Stimulated activated CD4-positive, alpha-beta T cell treated with anti-CD3 and anti-CD28 coated beads, Interleukin-4, amount 100 ng/mL, for 48 hours (primary cell): ENCODE measurements at regions not wholly inside any gene's neighbourhood (a gene's known extent, or its start where the extent isn't known, plus 50 kb on each side); places are given as distances from the start of the nearest gene placed in this dataset.

Source experiments
- DNase-seq, 2 donors: peaks; one replicate each; pipeline ENCODE4 v3.0.0-alpha.2; 2020; ENCODE audit warnings: low read depth in 2 of 2

- DNase-seq = no peak
Observed at GRCh38 chr15:53305554-53305953, 453.9 kb downstream of the WDR72 start.

- DNase-seq = no peak
Observed at GRCh38 chr15:53305101-53305500, 454.4 kb downstream of the WDR72 start.

- DNase-seq = no peak
Observed at GRCh38 chr15:53297828-53298227, 461.6 kb downstream of the WDR72 start.

GRCh38 chr15:53296603-53297002 is 462.9 kb downstream of the WDR72 start:
- DNase-seq = no peak

GRCh38 chr15:53295574-53295973 is 463.9 kb downstream of the WDR72 start:
- no peak for DNase-seq

- no peak for DNase-seq
Observed at GRCh38 chr15:53288542-53288941, 470.9 kb downstream of the WDR72 start.

- no peak for DNase-seq
Observed at GRCh38 chr15:53274630-53275029, 484.5 kb upstream of the ONECUT1 start.

GRCh38 chr15:53272116-53272515 is 482.0 kb upstream of the ONECUT1 start:
- DNase-seq = no peak

GRCh38 chr15:53266176-53266575 is 476.0 kb upstream of the ONECUT1 start:
- DNase-seq = no peak

- DNase-seq = no peak
Observed at GRCh38 chr15:53260647-53261046, 470.5 kb upstream of the ONECUT1 start.

- DNase-seq = no peak
Observed at GRCh38 chr15:53256457-53256856, 466.3 kb upstream of the ONECUT1 start.

- DNase-seq = no peak
Observed at GRCh38 chr15:53256043-53256442, 465.9 kb upstream of the ONECUT1 start.

GRCh38 chr15:53251996-53252395 is 461.9 kb upstream of the ONECUT1 start:
- no peak for DNase-seq

- DNase-seq = no peak
Observed at GRCh38 chr15:53251523-53251922, 461.4 kb upstream of the ONECUT1 start.

- no peak for DNase-seq
Observed at GRCh38 chr15:53247041-53247708, 457.0 kb upstream of the ONECUT1 start.

- no peak for DNase-seq
Observed at GRCh38 chr15:53246404-53246803, 456.3 kb upstream of the ONECUT1 start.

- DNase-seq = no peak
Observed at GRCh38 chr15:53233801-53234200, 443.7 kb upstream of the ONECUT1 start.

GRCh38 chr15:53230473-53230872 is 440.3 kb upstream of the ONECUT1 start:
- no peak for DNase-seq

- DNase-seq = no peak
Observed at GRCh38 chr15:53226559-53226958, 436.4 kb upstream of the ONECUT1 start.

GRCh38 chr15:53225781-53226180 is 435.6 kb upstream of the ONECUT1 start:
- no peak for DNase-seq

GRCh38 chr15:53224371-53224770 is 434.2 kb upstream of the ONECUT1 start:
- no peak for DNase-seq

GRCh38 chr15:53223815-53224214 is 433.7 kb upstream of the ONECUT1 start:
- no peak for DNase-seq

GRCh38 chr15:53218666-53219580 is 428.8 kb upstream of the ONECUT1 start:
- DNase-seq = no peak
